ENCODE measurements at regions not wholly inside any gene's neighbourhood (a gene's known extent, or its start where the extent isn't known, plus 50 kb on each side); places are given as distances from the start of the nearest gene placed in this dataset.
"Not testable (repeated sequence)": the region's sequence is repeated elsewhere in the genome, so short reads cannot be mapped to it uniquely, and the experiment has no call there.

GRCh38 chr12:102305486-102305885 is 107.9 kb upstream of the PMCH start:
- no peak for TF ChIP-seq CTCF (conservative IDR thresholded peaks at IDR 0.05; ENCODE audit: low read depth, low read length)

GRCh38 chr12:102304667-102305066 is 107.0 kb upstream of the PMCH start:
- not testable (repeated sequence) for DNase-seq (ENCODE audit: low read depth); H3K4me3 ChIP-seq (ENCODE audit: low read length)

More at GRCh38 chr12:102305486-102305885, 107.9 kb upstream of the PMCH start:
- no peak overlapping the region for H3K4me3 ChIP-seq (ENCODE audit: low read length)
- DNase-seq (ENCODE audit: low read depth): no peak

- DNase-seq (ENCODE audit: low read depth): no peak
- H3K4me3 ChIP-seq (ENCODE audit: low read length): no peak overlapping the region
- TF ChIP-seq CTCF (conservative IDR thresholded peaks at IDR 0.05; ENCODE audit: low read depth, low read length): no peak
These were observed 104.9 kb upstream of the PMCH start for GRCh38 chr12:102302553-102302952.

GRCh38 chr12:102301547-102301946 is 103.9 kb upstream of the PMCH start:
- TF ChIP-seq CTCF (conservative IDR thresholded peaks at IDR 0.05; ENCODE audit: low read depth, low read length): no peak
- H3K4me3 ChIP-seq (ENCODE audit: low read length): no peak overlapping the region
- no peak for DNase-seq (ENCODE audit: low read depth)

GRCh38 chr12:102300824-102301461 is 103.3 kb upstream of the PMCH start:
- peak; percentile 18 for DNase-seq (ENCODE audit: low read depth)
- peak; percentile 53 for TF ChIP-seq CTCF (conservative IDR thresholded peaks at IDR 0.05; ENCODE audit: low read depth, low read length)

GRCh38 chr12:102299731-102300130 is 102.1 kb upstream of the PMCH start:
- DNase-seq (ENCODE audit: low read depth): no peak
- TF ChIP-seq CTCF (conservative IDR thresholded peaks at IDR 0.05; ENCODE audit: low read depth, low read length): no peak
- H3K4me3 ChIP-seq (ENCODE audit: low read length): no peak overlapping the region

More at GRCh38 chr12:102300824-102301461, 103.3 kb upstream of the PMCH start:
- no peak overlapping the region for H3K4me3 ChIP-seq (ENCODE audit: low read length)

GRCh38 chr12:102298022-102298421 is 100.4 kb upstream of the PMCH start:
- DNase-seq (ENCODE audit: low read depth): no peak
- no peak overlapping the region for H3K4me3 ChIP-seq (ENCODE audit: low read length)
- TF ChIP-seq CTCF (conservative IDR thresholded peaks at IDR 0.05; ENCODE audit: low read depth, low read length): no peak
